Hepatocyte (in vitro differentiated cells): ENCODE measurements at regions not wholly inside any gene's neighbourhood (a gene's known extent, or its start where the extent isn't known, plus 50 kb on each side); places are given as distances from the start of the nearest gene placed in this dataset.

Experiments
- DNase-seq: peaks from one replicate; pipeline ENCODE4 v3.0.0-alpha.2; 2016; ENCODE audit warnings: low spot score
- H2AFZ ChIP-seq: fragments of 200-600 bp; sonication (generic); 2 replicates; pipeline ENCODE4 v1.6.0; 2016; ENCODE audit warnings: antibody characterized with exemption, mild to moderate bottlenecking
- H3K27ac ChIP-seq: fragments of 200-600 bp; sonication (generic); 2 replicates; pipeline ENCODE4 v1.5.1; 2016; ENCODE audit warnings: mild to moderate bottlenecking
- H3K27me3 ChIP-seq: fragments of 200-600 bp; sonication (generic); 2 replicates; pipeline ENCODE4 v1.6.1; 2016
- H3K36me3 ChIP-seq: fragments of 200-600 bp; sonication (generic); replicated peaks from 2 replicates; pipeline ENCODE4 v1.5.1; 2016; ENCODE audit warnings: low read depth; ENCODE audit not compliant: insufficient read depth
- H3K4me1 ChIP-seq: fragments of 200-600 bp; sonication (generic); 2 replicates; pipeline ENCODE4 v1.5.1; 2016; ENCODE audit warnings: mild to moderate bottlenecking, moderate library complexity; ENCODE audit not compliant: insufficient read depth
- H3K4me2 ChIP-seq: fragments of 200-600 bp; sonication (generic); 2 replicates; pipeline ENCODE4 v1.6.0; 2016
- H3K4me3 ChIP-seq: fragments of 200-600 bp; sonication (generic); 2 replicates; pipeline ENCODE4 v1.5.1; 2016; ENCODE audit warnings: mild to moderate bottlenecking
- H3K79me2 ChIP-seq: fragments of 200-600 bp; sonication (generic); 2 replicates; pipeline ENCODE4 v1.6.0; 2017; ENCODE audit warnings: mild to moderate bottlenecking
- H3K9me2 ChIP-seq: fragments of 200-600 bp; sonication (generic); replicated peaks from 2 replicates; pipeline ENCODE4 v1.6.0; 2017; ENCODE audit warnings: mild to moderate bottlenecking; ENCODE audit not compliant: insufficient read depth
- H3K9me3 ChIP-seq: fragments of 200-600 bp; sonication (generic); 2 replicates; pipeline ENCODE4 v1.5.1; 2016; ENCODE audit warnings: low read depth, mild to moderate bottlenecking
- H4K20me1 ChIP-seq: fragments of 200-600 bp; sonication (generic); 2 replicates; pipeline ENCODE4 v1.6.0; 2016; ENCODE audit warnings: mild to moderate bottlenecking; ENCODE audit not compliant: insufficient read depth, poor library complexity, severe bottlenecking
- CTCF ChIP-seq: fragments of 200-600 bp; sonication (generic); IDR thresholded peaks from 2 replicates; pipeline ENCODE4 v1.5.1; 2016; ENCODE audit warnings: antibody characterized with exemption, mild to moderate bottlenecking; ENCODE audit not compliant: poor library complexity
- EZH2 ChIP-seq: fragments of 200-600 bp; sonication (generic); IDR thresholded peaks from 2 replicates; pipeline ENCODE4 v1.6.1; 2016; ENCODE audit warnings: antibody characterized with exemption, mild to moderate bottlenecking, borderline replicate concordance
- EZH2phosphoT487 ChIP-seq: fragments of 200-600 bp; sonication (generic); IDR thresholded peaks from one replicate; pipeline ENCODE4 v1.6.1; 2018; ENCODE audit warnings: antibody characterized with exemption, mild to moderate bottlenecking, low read depth, moderate library complexity; ENCODE audit not compliant: unreplicated experiment, severe bottlenecking
- WGBS: methylation state at CpG from one replicate; pipeline ENCODE4 v1.1.6; 2016; ENCODE audit warnings: low lambda C conversion rate; ENCODE audit errors: missing lambda C conversion rate; 5-methylcytosine and 5-hydroxymethylcytosine counted together

- no peak overlapping the region for H3K4me3 ChIP-seq
- 93% methylated on average over 1 of the region's 1 CpG for WGBS
Observed at GRCh38 chr12:46916796-46917419, 91.1 kb upstream of the SLC38A4 start.

GRCh38 chr12:46917821-46918220, 92.0 kb upstream of the SLC38A4 start:
- TF ChIP-seq EZH2phosphoT487, result no peak
- no peak for TF ChIP-seq EZH2
- no peak for TF ChIP-seq CTCF
- no peaks in the 10 kb centered on the region for H3K9me2 ChIP-seq
- no peaks in the 10 kb centered on the region for H3K9me3 ChIP-seq
- no peak overlapping the region for H2AFZ ChIP-seq
- H3K4me3 ChIP-seq, result no peak overlapping the region
- no peaks in the 10 kb centered on the region for H3K36me3 ChIP-seq
- DNase-seq, result no peak
- H3K4me1 ChIP-seq, result no peaks in the 10 kb centered on the region
- no peaks in the 10 kb centered on the region for H4K20me1 ChIP-seq
- no peak overlapping the region for H3K27ac ChIP-seq
- H3K4me2 ChIP-seq, result no peak overlapping the region
- no peaks in the 10 kb centered on the region for H3K79me2 ChIP-seq
- no peaks in the 10 kb centered on the region for H3K27me3 ChIP-seq
- 53% methylated on average over 4 of the region's 4 CpGs for WGBS

More at GRCh38 chr12:46916796-46917419, 91.1 kb upstream of the SLC38A4 start:
- no peaks in the 10 kb centered on the region for H3K36me3 ChIP-seq
- no peak for DNase-seq
- no peak overlapping the region for H2AFZ ChIP-seq
- no peaks in the 10 kb centered on the region for H4K20me1 ChIP-seq
- H3K27me3 ChIP-seq, result no peaks in the 10 kb centered on the region
- H3K4me1 ChIP-seq, result no peaks in the 10 kb centered on the region
- no peaks in the 10 kb centered on the region for H3K9me3 ChIP-seq
- H3K79me2 ChIP-seq, result no peaks in the 10 kb centered on the region
- H3K27ac ChIP-seq, result no peak overlapping the region
- TF ChIP-seq CTCF (no peak), EZH2 (no peak), EZH2phosphoT487 (no peak)
- H3K9me2 ChIP-seq, result no peaks in the 10 kb centered on the region
- H3K4me2 ChIP-seq, result no peak overlapping the region

GRCh38 chr12:46918631-46919030, 92.8 kb upstream of the SLC38A4 start:
- no peak overlapping the region for H3K27ac ChIP-seq
- no peaks in the 10 kb centered on the region for H3K9me3 ChIP-seq
- 93% methylated on average over 9 of the region's 9 CpGs for WGBS
- H3K9me2 ChIP-seq, result no peaks in the 10 kb centered on the region
- TF ChIP-seq EZH2phosphoT487, result no peak
- no peak for TF ChIP-seq CTCF
- no peak for TF ChIP-seq EZH2
- no peaks in the 10 kb centered on the region for H3K36me3 ChIP-seq
- no peak overlapping the region for H3K4me3 ChIP-seq
- H4K20me1 ChIP-seq, result no peaks in the 10 kb centered on the region
- no peaks in the 10 kb centered on the region for H3K79me2 ChIP-seq
- no peaks in the 10 kb centered on the region for H3K4me1 ChIP-seq
- DNase-seq, result no peak
- H2AFZ ChIP-seq, result no peak overlapping the region
- H3K4me2 ChIP-seq, result no peak overlapping the region
- no peaks in the 10 kb centered on the region for H3K27me3 ChIP-seq
